GM12878 (cell line): ENCODE measurements at regions not wholly inside any gene's neighbourhood (a gene's known extent, or its start where the extent isn't known, plus 50 kb on each side); places are given as distances from the start of the nearest gene placed in this dataset.

Source experiments
- TAF1 ChIP-seq: IDR thresholded peaks from 2 replicates; pipeline ENCODE4 v1.6.1; 2011; ENCODE audit warnings: mild to moderate bottlenecking, low read depth, low read length, borderline replicate concordance
- TF ChIP-seq, protein P1 (sequence below): IDR thresholded peaks from 2 replicates; pipeline ENCODE4 v1.6.1; 2012; ENCODE audit warnings: mild to moderate bottlenecking, low read depth, low read length
- TF ChIP-seq, protein P2 (sequence below), 3 experiments: IDR thresholded peaks in 2 of 3; conservative IDR thresholded peaks in 1 of 3; 2 replicates each; pipeline ENCODE4 v1.5.1; 2011; ENCODE audit warnings: low read depth in 3 of 3, low read length in 3 of 3, mild to moderate bottlenecking in 3 of 3, control low read depth in 2 of 3, moderate library complexity in 2 of 3, inconsistent platforms in 1 of 3, mixed read lengths in 1 of 3; ENCODE audit not compliant: control insufficient read depth in 2 of 3, insufficient read depth in 1 of 3; ENCODE audit errors: extremely low read depth in 1 of 3

DNA sequence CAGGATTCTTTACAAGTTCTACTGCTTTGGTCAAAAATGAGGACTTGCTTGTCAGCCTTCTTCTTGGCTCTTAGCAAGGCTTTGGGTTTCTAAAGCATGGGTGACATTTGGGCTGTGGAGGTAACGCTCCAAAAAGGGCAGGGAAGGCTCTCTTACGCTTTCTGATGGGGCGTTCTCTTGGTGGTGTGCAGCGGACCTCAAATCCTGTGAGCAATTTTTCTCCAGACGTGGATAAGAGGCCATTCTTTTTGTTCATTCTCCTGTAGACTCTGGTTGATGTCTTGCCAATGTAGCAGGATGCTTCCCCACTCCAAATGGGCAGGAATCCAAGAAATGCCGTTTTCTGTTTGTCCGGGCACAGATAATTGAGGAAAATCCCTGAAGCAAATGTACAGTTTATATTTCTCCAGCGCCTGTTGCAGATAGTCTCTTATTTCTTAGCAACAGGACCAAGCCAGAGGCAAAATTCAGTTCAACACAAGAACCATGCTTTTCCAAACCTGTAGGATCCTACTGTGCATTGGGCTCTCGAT lies 138.4 kb upstream of the NFE2L3 start:
- TF ChIP-seq, protein P1, sequence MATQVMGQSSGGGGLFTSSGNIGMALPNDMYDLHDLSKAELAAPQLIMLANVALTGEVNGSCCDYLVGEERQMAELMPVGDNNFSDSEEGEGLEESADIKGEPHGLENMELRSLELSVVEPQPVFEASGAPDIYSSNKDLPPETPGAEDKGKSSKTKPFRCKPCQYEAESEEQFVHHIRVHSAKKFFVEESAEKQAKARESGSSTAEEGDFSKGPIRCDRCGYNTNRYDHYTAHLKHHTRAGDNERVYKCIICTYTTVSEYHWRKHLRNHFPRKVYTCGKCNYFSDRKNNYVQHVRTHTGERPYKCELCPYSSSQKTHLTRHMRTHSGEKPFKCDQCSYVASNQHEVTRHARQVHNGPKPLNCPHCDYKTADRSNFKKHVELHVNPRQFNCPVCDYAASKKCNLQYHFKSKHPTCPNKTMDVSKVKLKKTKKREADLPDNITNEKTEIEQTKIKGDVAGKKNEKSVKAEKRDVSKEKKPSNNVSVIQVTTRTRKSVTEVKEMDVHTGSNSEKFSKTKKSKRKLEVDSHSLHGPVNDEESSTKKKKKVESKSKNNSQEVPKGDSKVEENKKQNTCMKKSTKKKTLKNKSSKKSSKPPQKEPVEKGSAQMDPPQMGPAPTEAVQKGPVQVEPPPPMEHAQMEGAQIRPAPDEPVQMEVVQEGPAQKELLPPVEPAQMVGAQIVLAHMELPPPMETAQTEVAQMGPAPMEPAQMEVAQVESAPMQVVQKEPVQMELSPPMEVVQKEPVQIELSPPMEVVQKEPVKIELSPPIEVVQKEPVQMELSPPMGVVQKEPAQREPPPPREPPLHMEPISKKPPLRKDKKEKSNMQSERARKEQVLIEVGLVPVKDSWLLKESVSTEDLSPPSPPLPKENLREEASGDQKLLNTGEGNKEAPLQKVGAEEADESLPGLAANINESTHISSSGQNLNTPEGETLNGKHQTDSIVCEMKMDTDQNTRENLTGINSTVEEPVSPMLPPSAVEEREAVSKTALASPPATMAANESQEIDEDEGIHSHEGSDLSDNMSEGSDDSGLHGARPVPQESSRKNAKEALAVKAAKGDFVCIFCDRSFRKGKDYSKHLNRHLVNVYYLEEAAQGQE, result no peak
- no peak for TF ChIP-seq TAF1
- TF ChIP-seq, protein P2, sequence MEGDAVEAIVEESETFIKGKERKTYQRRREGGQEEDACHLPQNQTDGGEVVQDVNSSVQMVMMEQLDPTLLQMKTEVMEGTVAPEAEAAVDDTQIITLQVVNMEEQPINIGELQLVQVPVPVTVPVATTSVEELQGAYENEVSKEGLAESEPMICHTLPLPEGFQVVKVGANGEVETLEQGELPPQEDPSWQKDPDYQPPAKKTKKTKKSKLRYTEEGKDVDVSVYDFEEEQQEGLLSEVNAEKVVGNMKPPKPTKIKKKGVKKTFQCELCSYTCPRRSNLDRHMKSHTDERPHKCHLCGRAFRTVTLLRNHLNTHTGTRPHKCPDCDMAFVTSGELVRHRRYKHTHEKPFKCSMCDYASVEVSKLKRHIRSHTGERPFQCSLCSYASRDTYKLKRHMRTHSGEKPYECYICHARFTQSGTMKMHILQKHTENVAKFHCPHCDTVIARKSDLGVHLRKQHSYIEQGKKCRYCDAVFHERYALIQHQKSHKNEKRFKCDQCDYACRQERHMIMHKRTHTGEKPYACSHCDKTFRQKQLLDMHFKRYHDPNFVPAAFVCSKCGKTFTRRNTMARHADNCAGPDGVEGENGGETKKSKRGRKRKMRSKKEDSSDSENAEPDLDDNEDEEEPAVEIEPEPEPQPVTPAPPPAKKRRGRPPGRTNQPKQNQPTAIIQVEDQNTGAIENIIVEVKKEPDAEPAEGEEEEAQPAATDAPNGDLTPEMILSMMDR (IDR thresholded peaks at IDR 0.05 in 2 of 3, conservative IDR thresholded peaks at IDR 0.05 in 1 of 3; ENCODE audit: control insufficient read depth in 2 of 3, extremely low read depth in 1 of 3, insufficient read depth in 1 of 3, low read depth in 3 of 3, low read length in 3 of 3), result no peak
